ENCODE measurements at regions not wholly inside any gene's neighbourhood (a gene's known extent, or its start where the extent isn't known, plus 50 kb on each side); places are given as distances from the start of the nearest gene placed in this dataset.
"Not testable (repeated sequence)": the region's sequence is repeated elsewhere in the genome, so short reads cannot be mapped to it uniquely, and the experiment has no call there.

GRCh38 chr14:105905456-105905855, 379.1 kb downstream of the TMEM121 start:
- no peak for DNase-seq (ENCODE audit: insufficient read length, low spot score)
- TF ChIP-seq SPI1 (IDR thresholded peaks at IDR 0.05; ENCODE audit: low read depth, low read length) (no peak), POU2F2 (IDR thresholded peaks at IDR 0.05; ENCODE audit: low read depth, low read length) (no peak), POLR2AphosphoS5 (IDR thresholded peaks at IDR 0.05; ENCODE audit: low read depth, low read length) (no peak), POLR2A (IDR thresholded peaks at IDR 0.05; ENCODE audit: low read depth, low read length) (no peak)
- FAIRE-seq, result no peak

- TF ChIP-seq PAX5 (IDR thresholded peaks at IDR 0.05; ENCODE audit: insufficient read depth, low read length, severe bottlenecking), result no peak
- TF ChIP-seq SPI1 (IDR thresholded peaks at IDR 0.05; ENCODE audit: low read depth, low read length), result no peak
- TF ChIP-seq POLR2AphosphoS5 (IDR thresholded peaks at IDR 0.05; ENCODE audit: low read depth, low read length), result no peak
- no peak for TF ChIP-seq TAF1 (IDR thresholded peaks at IDR 0.05; ENCODE audit: low read depth, low read length)
- no peak for TF ChIP-seq POU2F2 (IDR thresholded peaks at IDR 0.05; ENCODE audit: low read depth, low read length)
- no peak for TF ChIP-seq POLR2A (IDR thresholded peaks at IDR 0.05; ENCODE audit: low read depth, low read length)
- no peak for FAIRE-seq
Observed at GRCh38 chr14:105907276-105907675, 380.9 kb downstream of the TMEM121 start.

GRCh38 chr14:105908006-105908405, 381.6 kb downstream of the TMEM121 start:
- DNase-seq (ENCODE audit: insufficient read length, low spot score) (no peak), FAIRE-seq (no peak)
- TF ChIP-seq POLR2A (IDR thresholded peaks at IDR 0.05; ENCODE audit: low read depth, low read length) (no peak), PAX5 (IDR thresholded peaks at IDR 0.05; ENCODE audit: insufficient read depth, low read length, severe bottlenecking) (no peak), POLR2AphosphoS5 (IDR thresholded peaks at IDR 0.05; ENCODE audit: low read depth, low read length) (no peak), SPI1 (IDR thresholded peaks at IDR 0.05; ENCODE audit: low read depth, low read length) (no peak), POU2F2 (IDR thresholded peaks at IDR 0.05; ENCODE audit: low read depth, low read length) (no peak), TAF1 (IDR thresholded peaks at IDR 0.05; ENCODE audit: low read depth, low read length) (no peak)

More at GRCh38 chr14:105907276-105907675, 380.9 kb downstream of the TMEM121 start:
- no peak for DNase-seq (ENCODE audit: insufficient read length, low spot score)

- TF ChIP-seq PAX5 (IDR thresholded peaks at IDR 0.05; ENCODE audit: insufficient read depth, low read length, severe bottlenecking), result no peak
- no peak for TF ChIP-seq POLR2AphosphoS5 (IDR thresholded peaks at IDR 0.05; ENCODE audit: low read depth, low read length)
- TF ChIP-seq TAF1 (IDR thresholded peaks at IDR 0.05; ENCODE audit: low read depth, low read length), result no peak
- no peak for TF ChIP-seq POU2F2 (IDR thresholded peaks at IDR 0.05; ENCODE audit: low read depth, low read length)
- no peak for TF ChIP-seq POLR2A (IDR thresholded peaks at IDR 0.05; ENCODE audit: low read depth, low read length)
- TF ChIP-seq SPI1 (IDR thresholded peaks at IDR 0.05; ENCODE audit: low read depth, low read length), result no peak
- no peak for DNase-seq (ENCODE audit: insufficient read length, low spot score)
- no peak for FAIRE-seq
Observed at GRCh38 chr14:105908481-105908911, 382.1 kb downstream of the TMEM121 start.

- DNase-seq (ENCODE audit: insufficient read length, low spot score) (no peak), FAIRE-seq (no peak)
- TF ChIP-seq POU2F2 (IDR thresholded peaks at IDR 0.05; ENCODE audit: low read depth, low read length) (no peak), POLR2AphosphoS5 (IDR thresholded peaks at IDR 0.05; ENCODE audit: low read depth, low read length) (no peak), SPI1 (IDR thresholded peaks at IDR 0.05; ENCODE audit: low read depth, low read length) (no peak), PAX5 (IDR thresholded peaks at IDR 0.05; ENCODE audit: insufficient read depth, low read length, severe bottlenecking) (no peak), POLR2A (IDR thresholded peaks at IDR 0.05; ENCODE audit: low read depth, low read length) (no peak), TAF1 (IDR thresholded peaks at IDR 0.05; ENCODE audit: low read depth, low read length) (no peak)
Observed at GRCh38 chr14:105909046-105909827, 382.9 kb downstream of the TMEM121 start.

GRCh38 chr14:105909828-105910120, 383.4 kb downstream of the TMEM121 start:
- not testable (repeated sequence) for DNase-seq (ENCODE audit: insufficient read length, low spot score); FAIRE-seq

- TF ChIP-seq POLR2A (IDR thresholded peaks at IDR 0.05; ENCODE audit: low read depth, low read length) (no peak), POLR2AphosphoS5 (IDR thresholded peaks at IDR 0.05; ENCODE audit: low read depth, low read length) (no peak), TAF1 (IDR thresholded peaks at IDR 0.05; ENCODE audit: low read depth, low read length) (no peak), POU2F2 (IDR thresholded peaks at IDR 0.05; ENCODE audit: low read depth, low read length) (no peak), SPI1 (IDR thresholded peaks at IDR 0.05; ENCODE audit: low read depth, low read length) (no peak), PAX5 (IDR thresholded peaks at IDR 0.05; ENCODE audit: insufficient read depth, low read length, severe bottlenecking) (no peak)
- DNase-seq (ENCODE audit: insufficient read length, low spot score) (no peak), FAIRE-seq (no peak)
Observed at GRCh38 chr14:105910426-105910825, 384.0 kb downstream of the TMEM121 start.

- no peak for TF ChIP-seq SPI1 (IDR thresholded peaks at IDR 0.05; ENCODE audit: low read depth, low read length)
- no peak for TF ChIP-seq PAX5 (IDR thresholded peaks at IDR 0.05; ENCODE audit: insufficient read depth, low read length, severe bottlenecking)
- no peak for TF ChIP-seq POLR2A (IDR thresholded peaks at IDR 0.05; ENCODE audit: low read depth, low read length)
- TF ChIP-seq POLR2AphosphoS5 (IDR thresholded peaks at IDR 0.05; ENCODE audit: low read depth, low read length), result no peak
- TF ChIP-seq POU2F2 (IDR thresholded peaks at IDR 0.05; ENCODE audit: low read depth, low read length), result no peak
- no peak for TF ChIP-seq TAF1 (IDR thresholded peaks at IDR 0.05; ENCODE audit: low read depth, low read length)
- no peak for FAIRE-seq
- no peak for DNase-seq (ENCODE audit: insufficient read length, low spot score)
Observed at GRCh38 chr14:105911006-105911847, 384.8 kb downstream of the TMEM121 start.

- not testable (repeated sequence) for DNase-seq (ENCODE audit: insufficient read length, low spot score); FAIRE-seq
Observed at GRCh38 chr14:105911848-105912292, 385.5 kb downstream of the TMEM121 start.
